Activated naive CD4-positive, alpha-beta T cell treated with anti-CD3 and anti-CD28 coated beads, Interleukin-2, amount 10 ng/mL, durations not matched to agents 7 days and 5 days (primary cell): ENCODE measurements at regions not wholly inside any gene's neighbourhood (a gene's known extent, or its start where the extent isn't known, plus 50 kb on each side); places are given as distances from the start of the nearest gene placed in this dataset.
"Not testable (repeated sequence)": the region's sequence is repeated elsewhere in the genome, so short reads cannot be mapped to it uniquely, and the experiment has no call there.

Experiments
- CTCF ChIA-PET: fragments of 350-600 bp; sonication (Branson Sonifier 250); formaldehyde crosslinking; loops from one replicate; lab custom pipeline; 2021; ENCODE audit warnings: antibody characterized with exemption; lab: Charles Lee
- DNase-seq: peaks from one replicate; pipeline ENCODE4 v3.0.0-alpha.2; 2020
- H3K27ac Mint-ChIP-seq: one replicate; pipeline ENCODE4 v1.8.0; 2021; ENCODE audit warnings: mild to moderate bottlenecking, moderate library complexity, mixed read lengths
- H3K27me3 Mint-ChIP-seq: one replicate; pipeline ENCODE4 v1.8.0; 2021; ENCODE audit warnings: mild to moderate bottlenecking, mixed read lengths
- H3K36me3 Mint-ChIP-seq: one replicate; pipeline ENCODE4 v1.8.0; 2021; ENCODE audit warnings: mixed read lengths
- H3K4me1 Mint-ChIP-seq: one replicate; pipeline ENCODE4 v1.8.0; 2021; ENCODE audit warnings: mixed read lengths
- H3K4me3 Mint-ChIP-seq: one replicate; pipeline ENCODE4 v1.8.0; 2021; ENCODE audit warnings: mild to moderate bottlenecking, moderate library complexity, mixed read lengths
- H3K9me3 Mint-ChIP-seq: one replicate; pipeline ENCODE4 v1.8.0; 2021; ENCODE audit warnings: mixed read lengths

GRCh38 chr5:166926806-166927475 lies 1364.5 kb upstream of the WWC1 start:
- H3K36me3 Mint-ChIP-seq, H3K4me3 Mint-ChIP-seq, H3K27me3 Mint-ChIP-seq, DNase-seq, CTCF ChIA-PET, H3K4me1 Mint-ChIP-seq, H3K27ac Mint-ChIP-seq: not testable (repeated sequence)
- peaks cover 24% of the 10 kb centered on the region for H3K9me3 Mint-ChIP-seq

GRCh38 chr5:166936351-166936750 lies 1355.1 kb upstream of the WWC1 start:
- H3K4me3 Mint-ChIP-seq: no peak overlapping the region
- no peak for DNase-seq
- no peak overlapping the region for H3K27ac Mint-ChIP-seq
- CTCF ChIA-PET: no interaction called here
- H3K27me3 Mint-ChIP-seq: no peaks in the 10 kb centered on the region
- no peaks in the 10 kb centered on the region for H3K36me3 Mint-ChIP-seq
- H3K4me1 Mint-ChIP-seq: no peaks in the 10 kb centered on the region
- peaks cover 14% of the 10 kb centered on the region for H3K9me3 Mint-ChIP-seq

DNA sequence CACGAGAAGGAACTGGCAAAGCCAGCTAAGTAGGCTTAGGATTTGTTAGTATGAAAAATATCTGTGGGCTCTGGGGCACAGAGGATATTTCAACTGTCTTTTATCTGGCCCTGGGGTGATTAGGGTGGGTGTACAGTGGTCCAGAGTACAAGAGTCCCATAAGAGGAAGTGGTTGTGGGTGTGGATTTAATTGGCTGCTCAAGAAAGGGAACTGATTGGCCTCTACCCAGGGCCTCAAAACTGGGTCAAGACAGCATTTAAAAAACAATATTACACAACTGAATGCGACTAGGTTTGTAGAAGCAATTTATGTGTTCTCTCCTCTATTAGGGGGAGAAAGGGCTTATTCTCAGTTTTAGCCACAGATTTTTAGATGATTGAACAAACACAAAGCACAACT lies 1353.4 kb upstream of the WWC1 start:
- DNase-seq: no peak
- no peaks in the 10 kb centered on the region for H3K4me1 Mint-ChIP-seq
- H3K27ac Mint-ChIP-seq: no peak overlapping the region
- CTCF ChIA-PET: no interaction called here
- H3K4me3 Mint-ChIP-seq: no peak overlapping the region
- H3K27me3 Mint-ChIP-seq: no peaks in the 10 kb centered on the region
- H3K36me3 Mint-ChIP-seq: no peaks in the 10 kb centered on the region
- peaks cover 9% of the 10 kb centered on the region for H3K9me3 Mint-ChIP-seq

GRCh38 chr5:166942948-166943347 lies 1348.5 kb upstream of the WWC1 start:
- Mint-ChIP-seq H3K27ac (no peak overlapping the region), H3K9me3 (peaks cover 8% of the 10 kb centered on the region), H3K27me3 (no peaks in the 10 kb centered on the region), H3K4me3 (no peak overlapping the region), H3K4me1 (no peaks in the 10 kb centered on the region), H3K36me3 (no peaks in the 10 kb centered on the region)
- no peak for DNase-seq
- CTCF ChIA-PET: no interaction called here

DNA sequence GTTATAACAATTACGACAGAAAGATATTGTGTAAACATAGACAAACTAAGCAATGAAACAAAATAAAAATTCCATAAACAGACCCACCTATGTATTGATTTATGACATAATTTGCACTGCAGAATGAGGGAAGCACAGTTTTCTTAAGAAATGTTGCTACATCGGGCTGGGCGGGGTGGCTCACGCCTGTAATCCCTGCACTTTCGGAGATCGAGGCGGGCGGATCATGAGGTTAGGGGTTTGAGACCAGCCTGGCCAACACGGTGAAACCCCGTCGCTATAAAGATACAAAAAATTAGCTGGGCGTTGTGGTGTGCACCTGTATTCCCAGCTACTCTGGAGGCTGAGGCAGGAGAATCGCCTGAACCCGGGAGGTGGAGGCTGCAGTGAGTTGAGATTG lies 1344.4 kb upstream of the WWC1 start:
- CTCF ChIA-PET: no interaction called here
- no peak overlapping the region for H3K4me3 Mint-ChIP-seq
- no peak overlapping the region for H3K27ac Mint-ChIP-seq
- H3K36me3 Mint-ChIP-seq: no peaks in the 10 kb centered on the region
- DNase-seq: no peak
- H3K9me3 Mint-ChIP-seq: peaks cover 12% of the 10 kb centered on the region
- H3K4me1 Mint-ChIP-seq: no peaks in the 10 kb centered on the region
- H3K27me3 Mint-ChIP-seq: no peaks in the 10 kb centered on the region

GRCh38 chr5:166948679-166949078 lies 1342.8 kb upstream of the WWC1 start:
- no peak overlapping the region for H3K27ac Mint-ChIP-seq
- no peaks in the 10 kb centered on the region for H3K36me3 Mint-ChIP-seq
- H3K27me3 Mint-ChIP-seq: no peaks in the 10 kb centered on the region
- CTCF ChIA-PET: no interaction called here
- no peak overlapping the region for H3K4me3 Mint-ChIP-seq
- no peak for DNase-seq
- peaks cover 7% of the 10 kb centered on the region for H3K9me3 Mint-ChIP-seq
- H3K4me1 Mint-ChIP-seq: no peaks in the 10 kb centered on the region

DNA sequence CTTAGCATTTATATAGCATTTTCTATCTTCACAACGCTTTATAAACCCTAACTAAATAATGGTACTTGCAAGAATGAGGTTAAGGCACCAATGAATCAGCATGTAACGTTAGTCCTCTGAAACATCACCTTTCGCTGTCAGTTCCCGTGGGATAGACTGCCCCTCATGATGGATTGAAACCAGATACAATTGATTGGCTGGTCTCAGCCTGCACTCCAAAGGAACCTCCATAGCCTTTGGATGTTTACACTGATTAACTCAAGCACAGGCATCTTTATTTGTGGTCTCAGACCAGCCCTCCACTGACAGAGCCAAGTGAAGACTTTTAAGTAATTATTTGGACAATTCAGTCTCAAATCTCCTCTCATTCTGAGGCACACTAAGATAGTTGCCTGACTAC lies 1339.4 kb upstream of the WWC1 start:
- Mint-ChIP-seq H3K27ac (no peak overlapping the region), H3K36me3 (no peaks in the 10 kb centered on the region), H3K9me3 (peaks cover 7% of the 10 kb centered on the region), H3K4me1 (no peaks in the 10 kb centered on the region), H3K4me3 (no peak overlapping the region), H3K27me3 (no peaks in the 10 kb centered on the region)
- no peak for DNase-seq
- CTCF ChIA-PET: no interaction called here

GRCh38 chr5:166957782-166958181 lies 1333.7 kb upstream of the WWC1 start:
- no peak for DNase-seq
- Mint-ChIP-seq H3K9me3 (peaks cover 3% of the 10 kb centered on the region), H3K27ac (no peak overlapping the region), H3K4me1 (no peaks in the 10 kb centered on the region), H3K36me3 (no peaks in the 10 kb centered on the region), H3K27me3 (no peaks in the 10 kb centered on the region), H3K4me3 (no peak overlapping the region)
- CTCF ChIA-PET: no interaction called here

DNA sequence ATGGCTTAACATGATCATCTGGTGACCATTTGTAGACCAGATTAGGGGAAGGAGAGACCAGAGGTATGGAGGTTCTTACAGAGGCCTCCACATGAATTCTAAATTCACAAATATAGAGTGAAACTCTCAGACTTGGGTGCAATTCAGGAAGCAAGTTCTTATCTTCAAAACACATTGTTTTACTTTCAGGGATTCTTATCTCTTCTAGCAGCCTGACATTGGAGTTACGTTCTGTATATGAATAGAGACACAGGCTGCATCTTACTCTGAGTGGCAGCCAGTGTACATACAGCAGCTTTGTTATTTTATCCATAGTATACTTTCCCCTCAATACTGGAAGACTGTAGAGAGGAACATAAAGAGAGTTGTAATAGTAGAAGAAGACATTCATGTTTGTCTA lies 1331.7 kb upstream of the WWC1 start:
- H3K27ac Mint-ChIP-seq: no peak overlapping the region
- no peaks in the 10 kb centered on the region for H3K36me3 Mint-ChIP-seq
- H3K27me3 Mint-ChIP-seq: no peaks in the 10 kb centered on the region
- CTCF ChIA-PET: no interaction called here
- no peak overlapping the region for H3K4me3 Mint-ChIP-seq
- peaks cover 11% of the 10 kb centered on the region for H3K9me3 Mint-ChIP-seq
- no peak for DNase-seq
- H3K4me1 Mint-ChIP-seq: no peaks in the 10 kb centered on the region

GRCh38 chr5:166961028-166961427 lies 1330.4 kb upstream of the WWC1 start:
- no peaks in the 10 kb centered on the region for H3K4me1 Mint-ChIP-seq
- CTCF ChIA-PET: no interaction called here
- no peak for DNase-seq
- no peak overlapping the region for H3K4me3 Mint-ChIP-seq
- no peaks in the 10 kb centered on the region for H3K27me3 Mint-ChIP-seq
- H3K27ac Mint-ChIP-seq: no peak overlapping the region
- peaks cover 11% of the 10 kb centered on the region for H3K9me3 Mint-ChIP-seq
- no peaks in the 10 kb centered on the region for H3K36me3 Mint-ChIP-seq

- no peaks in the 10 kb centered on the region for H3K27me3 Mint-ChIP-seq
- DNase-seq: no peak
- H3K9me3 Mint-ChIP-seq: peaks cover 11% of the 10 kb centered on the region
- no peaks in the 10 kb centered on the region for H3K36me3 Mint-ChIP-seq
- no peaks in the 10 kb centered on the region for H3K4me1 Mint-ChIP-seq
- H3K4me3 Mint-ChIP-seq: no peak overlapping the region
- H3K27ac Mint-ChIP-seq: no peak overlapping the region
- CTCF ChIA-PET: no interaction called here
Measured at GRCh38 chr5:166961913-166962312, 1329.5 kb upstream of the WWC1 start.

GRCh38 chr5:166962461-166962860 lies 1329.0 kb upstream of the WWC1 start:
- Mint-ChIP-seq H3K27ac (no peak overlapping the region), H3K27me3 (no peaks in the 10 kb centered on the region), H3K9me3 (peaks cover 10% of the 10 kb centered on the region), H3K4me3 (no peak overlapping the region), H3K4me1 (no peaks in the 10 kb centered on the region), H3K36me3 (no peaks in the 10 kb centered on the region)
- CTCF ChIA-PET: no interaction called here
- no peak for DNase-seq

DNA sequence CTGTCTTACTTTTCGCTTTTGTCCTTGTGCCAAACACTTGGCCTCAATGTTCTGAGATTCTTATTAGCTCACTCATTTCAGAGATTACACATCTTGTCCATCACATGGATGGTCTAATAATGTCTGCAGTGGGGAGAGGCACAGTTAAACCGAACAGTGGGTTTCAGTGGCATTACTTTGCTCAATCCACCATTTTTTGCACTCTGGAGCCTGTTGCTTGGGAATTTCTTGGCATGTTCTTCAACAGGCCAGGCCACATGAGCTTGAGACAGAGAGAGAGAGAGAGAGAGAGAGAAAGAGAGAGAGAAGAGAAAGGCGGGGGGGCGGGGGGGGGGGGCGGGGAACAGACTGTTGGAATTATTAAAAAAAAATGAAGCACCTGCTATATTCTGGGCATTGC lies 1327.8 kb upstream of the WWC1 start:
- Mint-ChIP-seq H3K4me1 (no peaks in the 10 kb centered on the region), H3K27me3 (no peaks in the 10 kb centered on the region), H3K27ac (no peak overlapping the region), H3K9me3 (peaks cover 10% of the 10 kb centered on the region), H3K36me3 (no peaks in the 10 kb centered on the region), H3K4me3 (no peak overlapping the region)
- CTCF ChIA-PET: no interaction called here
- no peak for DNase-seq

DNA sequence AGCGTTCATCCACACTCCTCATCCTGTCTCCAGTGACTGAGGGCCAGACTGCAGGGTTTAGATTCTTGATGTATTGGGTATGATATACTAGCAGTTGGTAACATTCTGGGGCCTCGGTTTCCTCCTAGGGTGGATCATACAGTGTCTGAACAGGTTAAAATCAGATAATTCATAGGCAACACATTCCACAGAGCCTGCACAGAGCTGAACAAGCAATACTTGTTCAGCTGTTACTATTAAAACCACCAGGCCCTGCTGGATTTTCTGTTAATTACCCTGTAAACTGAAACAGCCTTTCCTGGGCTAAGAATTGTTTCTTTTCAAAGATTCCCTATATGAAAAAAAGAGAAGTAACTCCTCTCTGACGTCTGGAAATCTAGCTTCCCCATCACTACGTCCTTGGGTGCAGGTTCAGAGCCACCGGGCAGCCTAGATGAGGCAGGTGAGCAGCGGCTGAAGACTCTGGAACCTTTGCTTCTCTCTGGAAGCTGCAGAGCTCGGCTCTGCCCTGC lies 1313.5 kb upstream of the WWC1 start:
- no peaks in the 10 kb centered on the region for H3K36me3 Mint-ChIP-seq

GRCh38 chr5:166979307-166979895 lies 1312.0 kb upstream of the WWC1 start:
- no peak overlapping the region for H3K4me3 Mint-ChIP-seq
- H3K4me1 Mint-ChIP-seq: peaks cover 5% of the 10 kb centered on the region
- H3K9me3 Mint-ChIP-seq: no peaks in the 10 kb centered on the region
- no peaks in the 10 kb centered on the region for H3K36me3 Mint-ChIP-seq
- CTCF ChIA-PET: no interaction called here
- no peak overlapping the region for H3K27ac Mint-ChIP-seq
- no peak for DNase-seq
- peaks cover 21% of the 10 kb centered on the region for H3K27me3 Mint-ChIP-seq

More for the DNA sequence above, 1313.5 kb upstream of the WWC1 start:
- Mint-ChIP-seq H3K27ac (no peak overlapping the region), H3K27me3 (peaks cover 21% of the 10 kb centered on the region), H3K4me3 (no peak overlapping the region), H3K4me1 (peaks cover 5% of the 10 kb centered on the region), H3K9me3 (no peaks in the 10 kb centered on the region)
- CTCF ChIA-PET: no interaction called here
- DNase-seq: no peak
